ENCODE measurements at regions not wholly inside any gene's neighbourhood (a gene's known extent, or its start where the extent isn't known, plus 50 kb on each side); places are given as distances from the start of the nearest gene placed in this dataset.
A peak's percentile ranks its signal among the peaks of the same experiment; 100 is the strongest.

GRCh38 chr12:46131732-46132469 is 136.9 kb downstream of the SLC38A1 start:
- DNase-seq (ENCODE audit: low read depth in 2 of 2) = no peak

GRCh38 chr12:46127656-46128055 is 137.3 kb upstream of the SCAF11 start:
- DNase-seq (ENCODE audit: low read depth in 2 of 2) = no peak

- no peak for DNase-seq (ENCODE audit: low read depth in 2 of 2)
These were observed 135.8 kb upstream of the SCAF11 start for GRCh38 chr12:46126050-46126727.

GRCh38 chr12:46124848-46125619 is 134.7 kb upstream of the SCAF11 start:
- DNase-seq (ENCODE audit: low read depth in 2 of 2) = peak; percentile 11 to 35

- no peak for DNase-seq (ENCODE audit: low read depth in 2 of 2)
These were observed 133.9 kb upstream of the SCAF11 start for GRCh38 chr12:46124132-46124847.

- no peak for DNase-seq (ENCODE audit: low read depth in 2 of 2)
These were observed 122.0 kb upstream of the SCAF11 start for GRCh38 chr12:46112364-46112763.

- no peak for DNase-seq (ENCODE audit: low read depth in 2 of 2)
These were observed 121.3 kb upstream of the SCAF11 start for GRCh38 chr12:46111715-46112114.

- DNase-seq (ENCODE audit: low read depth in 2 of 2) = no peak
These were observed 120.7 kb upstream of the SCAF11 start for GRCh38 chr12:46110928-46111699.

GRCh38 chr12:46110223-46110611 is 119.8 kb upstream of the SCAF11 start:
- DNase-seq (ENCODE audit: low read depth in 2 of 2) = no peak

- DNase-seq (ENCODE audit: low read depth in 2 of 2) = no peak
These were observed 119.2 kb upstream of the SCAF11 start for GRCh38 chr12:46109343-46110222.

- no peak for DNase-seq (ENCODE audit: low read depth in 2 of 2)
These were observed 118.3 kb upstream of the SCAF11 start for GRCh38 chr12:46108721-46109120.

GRCh38 chr12:46107591-46107990 is 117.2 kb upstream of the SCAF11 start:
- DNase-seq (ENCODE audit: low read depth in 2 of 2) = no peak

- DNase-seq (ENCODE audit: low read depth in 2 of 2) = no peak
These were observed 115.4 kb upstream of the SCAF11 start for GRCh38 chr12:46105735-46106134.

GRCh38 chr12:46103559-46104383 is 113.4 kb upstream of the SCAF11 start:
- DNase-seq (ENCODE audit: low read depth in 2 of 2) = no peak

GRCh38 chr12:46101485-46101869 is 111.1 kb upstream of the SCAF11 start:
- DNase-seq (ENCODE audit: low read depth in 2 of 2) = no peak

- no peak for DNase-seq (ENCODE audit: low read depth in 2 of 2)
These were observed 110.4 kb upstream of the SCAF11 start for GRCh38 chr12:46100551-46101484.

GRCh38 chr12:46089414-46090162 is 99.2 kb upstream of the SCAF11 start:
- DNase-seq (ENCODE audit: low read depth in 2 of 2) = no peak

All from stimulated activated CD4-positive, alpha-beta T cell treated with anti-CD3 and anti-CD28 coated beads, Interleukin-1b, Interleukin-23, amount 100 ng/mL, for 4 hours (primary cell).